HG03139 (cell line): ENCODE measurements at regions not wholly inside any gene's neighbourhood (a gene's known extent, or its start where the extent isn't known, plus 50 kb on each side); places are given as distances from the start of the nearest gene placed in this dataset.
"Not testable (repeated sequence)": the region's sequence is repeated elsewhere in the genome, so short reads cannot be mapped to it uniquely, and the experiment has no call there.

Experiments used
- ATAC-seq: cut with Tn5 transposase; IDR thresholded peaks from one replicate; pipeline ENCODE4 v1.9.1; 2021; ENCODE audit not compliant: unreplicated experiment

DNA sequence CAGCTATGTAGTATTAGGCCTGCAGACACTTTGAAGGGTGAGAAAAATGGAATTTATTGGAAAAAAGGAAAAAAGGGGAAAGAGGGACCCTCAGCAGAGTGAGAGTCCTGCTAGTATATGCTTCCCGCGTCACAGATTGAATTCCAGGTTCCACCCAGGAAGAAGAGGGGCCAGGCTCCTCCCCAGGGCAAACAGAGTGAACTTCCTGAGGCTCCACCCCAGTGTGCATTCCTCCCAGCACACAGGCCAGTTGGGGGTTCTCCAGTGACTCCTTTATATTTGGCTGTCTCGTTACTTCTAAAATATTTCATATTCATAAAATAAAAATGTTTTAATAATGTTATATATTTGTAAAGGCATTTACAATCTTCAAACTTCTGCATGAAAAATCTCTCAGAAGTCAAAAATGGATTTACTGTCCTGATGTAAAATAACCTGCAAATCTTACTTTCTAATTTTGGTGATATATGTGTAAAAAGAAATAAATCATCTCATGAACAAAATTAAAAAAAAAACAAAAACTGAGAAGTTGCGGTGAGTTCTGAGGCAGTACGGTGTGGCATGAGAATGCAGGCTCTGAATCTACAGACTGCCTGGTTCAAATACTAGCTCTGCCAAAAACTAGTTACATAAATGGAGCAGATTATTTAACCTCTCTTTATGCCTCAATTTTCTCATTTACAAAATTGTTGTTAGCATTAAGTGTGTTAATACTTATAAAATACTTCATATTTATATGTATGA, 175.8 kb upstream of the P2RY1 start:
- ATAC-seq: no peak

DNA sequence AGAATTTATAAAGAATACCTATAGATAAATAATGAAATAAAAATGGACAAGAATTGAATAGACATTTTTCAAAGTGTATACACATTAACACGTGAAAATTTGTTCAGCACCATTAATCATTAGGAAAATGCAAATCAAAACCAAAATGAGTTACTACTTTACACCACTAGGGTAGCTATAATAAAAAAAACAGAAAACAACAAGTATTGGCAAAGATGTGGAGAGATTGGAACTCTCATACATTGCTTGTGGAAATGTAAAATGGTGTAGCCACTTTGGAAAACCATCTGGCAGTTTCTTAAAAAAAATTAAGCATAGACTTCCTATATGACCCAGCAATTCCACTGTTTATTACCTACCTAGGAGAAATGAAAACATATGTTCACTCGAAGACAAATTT, 172.8 kb upstream of the P2RY1 start:
- no peak for ATAC-seq

DNA sequence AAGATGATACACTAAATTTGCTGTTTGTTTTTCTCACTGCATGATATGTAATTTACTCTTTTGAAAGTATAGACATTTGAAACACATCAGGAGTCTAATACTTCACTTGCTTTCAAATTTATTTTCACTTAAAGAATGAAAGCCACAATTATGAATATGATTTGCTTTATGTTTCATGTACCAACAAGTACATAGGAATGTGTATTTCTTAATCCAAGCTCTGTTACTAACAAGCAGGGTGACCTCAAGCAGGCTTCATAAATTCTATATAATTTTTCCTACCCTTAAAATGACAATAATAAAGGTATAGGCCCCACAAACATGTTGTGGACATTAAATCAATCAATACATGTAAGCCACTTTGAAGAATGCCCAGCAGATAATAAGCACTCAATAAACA, 170.2 kb upstream of the P2RY1 start:
- no peak for ATAC-seq

DNA sequence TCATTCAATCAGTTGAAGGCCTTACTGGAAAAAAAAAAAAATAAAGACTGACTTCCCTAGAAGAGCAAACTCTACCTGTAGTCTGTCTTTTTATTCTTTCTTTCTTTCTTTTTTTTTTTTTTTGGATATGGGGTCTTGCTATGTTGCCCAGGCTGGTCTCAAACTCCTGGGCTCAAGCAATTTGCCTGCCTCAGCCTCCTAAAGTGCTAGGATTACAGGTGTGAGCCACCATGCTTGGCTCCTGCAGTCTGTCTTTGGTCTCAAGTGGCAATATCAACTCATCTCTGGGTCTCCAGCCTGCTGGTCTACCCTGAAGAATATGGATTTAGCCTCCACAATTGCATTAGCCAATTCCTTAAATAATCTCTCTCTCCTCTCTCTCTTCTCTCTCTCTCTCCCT, 167.7 kb upstream of the P2RY1 start:
- no peak for ATAC-seq

DNA sequence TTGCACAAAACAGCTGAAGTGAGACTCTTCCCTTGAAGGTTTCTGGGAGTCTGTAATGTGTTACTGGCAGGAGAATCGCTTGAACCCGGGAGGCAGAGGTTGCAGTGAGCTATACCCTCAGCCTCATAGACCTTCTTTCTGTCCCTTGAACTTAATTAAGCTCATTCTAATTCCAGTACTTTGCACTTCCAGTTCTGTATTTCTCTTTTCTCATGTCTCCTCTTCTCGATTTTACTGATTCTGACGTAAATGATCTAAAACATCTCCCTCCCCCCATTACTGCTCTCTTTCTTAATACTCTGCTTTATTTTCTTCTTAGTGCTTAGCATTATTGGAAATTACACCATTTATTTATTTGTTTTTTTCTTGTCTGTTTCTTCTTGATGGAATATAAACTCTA, 165.4 kb upstream of the P2RY1 start:
- no peak for ATAC-seq

DNA sequence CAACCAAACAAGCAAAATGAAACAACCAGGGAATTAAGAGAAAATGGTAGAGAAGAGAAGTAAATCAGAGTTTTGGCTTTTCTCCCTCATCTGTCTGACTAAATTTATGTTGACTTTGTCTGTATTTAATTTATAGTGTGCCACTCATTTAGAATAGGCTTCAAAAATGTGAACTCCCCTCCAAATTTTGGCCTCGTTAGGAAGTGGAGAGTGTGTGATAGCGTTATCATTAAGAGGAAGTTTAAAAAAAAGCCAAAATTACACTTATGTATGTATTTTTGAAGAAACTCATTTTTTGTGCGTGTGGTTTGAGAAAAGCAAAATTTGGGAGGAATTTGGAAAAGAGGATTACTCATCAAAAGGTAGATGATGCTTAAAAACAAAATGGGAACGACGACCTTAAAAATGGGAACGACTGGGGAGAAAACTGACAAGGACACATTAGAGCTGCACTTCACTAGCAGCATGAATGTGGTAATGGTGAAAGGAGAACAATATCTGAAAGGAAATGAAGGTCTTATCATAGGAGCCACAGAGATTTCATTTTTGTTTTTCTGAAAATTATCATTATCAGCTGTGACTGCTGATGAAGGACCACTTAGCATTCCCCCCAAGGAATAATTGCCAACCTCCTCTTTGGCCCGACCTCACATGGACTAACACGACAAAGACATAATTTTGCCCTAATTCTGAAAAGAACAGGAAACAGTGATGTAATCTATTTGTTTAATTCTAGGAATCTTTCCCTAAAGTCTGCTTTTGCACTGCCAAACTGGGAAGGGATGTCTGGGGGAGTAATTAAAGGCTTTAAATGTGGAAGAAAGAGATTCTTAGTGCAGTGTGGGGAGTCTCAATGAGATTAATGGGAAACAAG, 163.2 kb upstream of the P2RY1 start:
- no peak for ATAC-seq

DNA sequence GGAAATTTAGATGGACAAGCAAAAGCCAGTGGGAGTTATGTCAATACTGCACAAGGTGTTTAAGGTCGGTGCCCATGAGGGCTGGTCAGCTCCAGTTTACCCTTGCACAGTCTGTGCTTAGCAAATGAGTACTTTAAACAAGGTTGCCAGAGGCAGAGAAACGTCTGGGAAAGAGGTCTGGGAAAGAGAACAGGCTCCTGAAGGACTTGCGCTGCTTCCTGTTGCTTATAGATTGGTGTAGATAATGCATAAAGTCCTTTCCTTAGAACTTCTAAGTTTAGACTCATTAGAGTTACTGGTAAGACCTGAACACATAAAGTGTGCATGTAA, 162.6 kb upstream of the P2RY1 start:
- ATAC-seq: no peak

DNA sequence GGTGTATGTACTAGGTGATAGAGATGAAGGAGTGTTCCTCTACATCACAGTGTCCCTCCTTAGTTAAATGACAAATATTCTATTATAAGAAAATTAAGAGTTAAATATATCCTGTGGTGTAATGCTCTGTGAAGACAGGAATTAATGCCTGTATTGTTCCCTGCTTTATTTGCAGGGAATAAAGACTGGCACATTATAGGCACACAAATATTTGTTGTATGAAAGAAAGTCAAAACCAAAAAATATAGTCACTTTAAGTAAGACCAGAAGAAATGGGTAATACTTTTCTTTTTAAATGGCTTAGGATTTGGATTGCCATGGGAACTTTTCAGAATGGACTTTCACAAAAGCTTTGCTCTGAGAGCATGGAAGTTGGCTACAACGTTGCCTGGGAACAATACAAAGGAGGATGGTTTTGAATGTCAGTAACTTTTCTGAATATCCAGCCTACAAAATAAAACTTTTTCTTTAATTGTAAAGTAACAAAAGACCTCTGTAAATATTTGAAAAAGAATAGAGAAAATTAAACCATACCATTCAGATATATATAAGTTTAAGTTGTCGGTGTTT, 158.0 kb upstream of the P2RY1 start:
- no peak for ATAC-seq

DNA sequence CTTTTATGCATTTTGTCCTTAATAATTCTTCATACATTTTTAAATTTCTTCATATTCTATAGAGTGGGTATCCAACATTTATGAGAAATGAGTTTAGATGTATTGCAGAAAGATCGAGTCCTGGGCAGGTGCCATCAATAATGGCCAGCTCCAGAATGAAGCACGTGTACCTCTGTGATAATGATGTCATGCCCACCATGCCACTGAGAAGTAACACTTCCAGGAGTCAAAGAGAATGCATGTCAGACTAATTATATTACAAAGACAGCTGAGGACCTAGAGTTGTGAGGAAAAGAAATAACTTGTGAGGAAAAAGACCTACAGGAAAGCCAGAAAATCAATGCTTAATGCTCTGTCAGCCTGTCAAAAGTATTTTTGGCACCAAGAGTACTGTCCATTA, 157.4 kb upstream of the P2RY1 start:
- no peak for ATAC-seq

DNA sequence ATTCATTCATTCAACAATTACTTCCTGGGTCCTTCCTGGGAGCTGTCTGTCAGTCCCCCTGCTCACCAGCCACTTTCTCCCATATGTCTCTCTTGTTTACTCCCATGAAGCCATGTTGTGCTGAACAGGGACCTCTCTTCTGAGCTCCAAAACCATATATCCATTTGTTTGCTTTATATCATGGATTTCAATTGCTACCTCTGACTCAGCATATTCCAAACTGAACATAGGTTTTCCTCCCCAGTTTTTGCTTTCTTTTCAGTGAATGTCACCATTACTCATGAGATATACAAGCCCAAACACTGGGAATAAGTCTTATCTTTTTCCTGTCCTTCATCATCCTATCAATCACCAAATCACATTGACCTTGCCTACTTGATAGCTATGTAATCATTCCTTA, 152.5 kb upstream of the P2RY1 start:
- ATAC-seq: no peak

DNA sequence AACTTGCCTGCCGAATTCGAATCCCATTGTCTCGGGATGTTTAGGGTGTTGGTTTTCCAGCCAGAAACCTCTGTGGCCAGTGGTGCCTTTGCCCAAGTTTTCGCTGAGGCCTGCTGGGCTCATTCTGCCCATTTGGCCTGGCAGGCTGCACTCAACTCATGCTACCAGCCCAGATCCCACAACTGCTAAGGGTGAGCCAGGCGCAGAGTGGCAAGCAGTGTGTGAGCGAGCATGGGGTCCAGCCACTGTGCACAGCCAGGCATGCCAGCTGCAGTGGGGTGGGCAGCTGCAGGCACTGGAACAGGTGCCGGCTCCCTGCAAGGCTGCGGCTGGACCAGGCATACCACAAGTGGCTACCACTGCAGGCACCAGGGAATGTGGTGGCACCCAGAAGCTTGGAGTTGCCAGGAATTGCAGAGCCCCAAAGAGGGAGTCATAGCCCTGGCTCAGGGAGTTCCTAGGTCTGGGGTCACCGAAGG, 151.4 kb upstream of the P2RY1 start:
- ATAC-seq: no peak

DNA sequence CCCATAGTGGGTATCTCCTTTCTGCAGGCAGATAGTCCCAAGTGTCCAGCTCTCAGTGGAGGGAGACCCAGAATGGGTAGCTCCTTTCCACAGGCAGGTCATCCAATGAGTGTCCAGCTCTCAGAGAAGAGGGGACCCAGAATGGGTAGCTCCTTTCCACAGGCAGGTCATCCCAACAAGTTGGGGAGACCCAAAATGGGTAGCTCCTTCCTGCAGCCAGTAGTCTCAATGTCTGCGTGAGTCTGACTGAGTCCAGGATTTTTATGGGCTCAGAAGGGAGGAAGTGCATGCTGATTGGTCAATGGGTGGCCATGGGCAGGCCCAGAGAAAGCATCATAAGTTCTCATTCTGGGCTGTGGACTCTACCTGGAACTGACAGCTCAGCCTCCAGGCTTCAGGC, 150.7 kb upstream of the P2RY1 start:
- no peak for ATAC-seq

DNA sequence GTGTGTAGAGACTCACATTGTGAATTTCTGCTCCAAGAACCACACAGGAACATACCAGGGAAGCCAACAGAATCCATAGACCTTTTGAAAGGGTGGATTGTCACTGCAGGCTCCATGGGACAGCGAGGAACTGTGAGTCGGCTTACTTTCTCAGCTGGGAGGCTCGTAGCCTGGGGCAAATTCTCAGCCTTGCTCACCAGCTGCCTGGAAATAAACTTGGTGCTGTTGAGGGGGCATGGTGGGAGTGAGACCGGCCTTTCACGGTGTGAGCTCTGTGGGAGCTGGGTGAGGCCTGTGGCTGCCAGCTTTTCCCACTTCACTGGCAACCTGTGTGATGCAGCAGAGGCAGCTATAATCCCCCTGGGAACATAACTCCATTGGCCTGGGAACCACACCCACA, 146.6 kb upstream of the P2RY1 start:
- no peak for ATAC-seq

DNA sequence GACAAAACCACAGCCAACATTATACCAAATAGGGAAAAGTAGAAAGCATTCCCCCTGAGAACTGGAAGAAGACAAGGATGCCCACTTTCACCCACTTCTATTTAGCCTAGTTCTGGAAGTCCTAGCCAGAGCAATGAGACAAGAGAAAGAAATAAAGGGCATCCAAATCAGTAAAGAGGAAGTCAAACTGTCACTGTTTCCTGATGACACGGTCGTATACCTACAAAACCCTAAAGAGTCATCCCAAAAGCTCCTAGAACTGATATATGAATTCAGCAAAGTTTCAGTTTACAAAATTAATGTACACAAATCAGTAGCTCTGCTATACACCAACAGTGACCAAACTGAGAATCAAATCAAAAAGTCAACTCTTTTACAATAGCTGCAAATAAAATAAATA, 142.6 kb upstream of the P2RY1 start:
- ATAC-seq: not testable (repeated sequence)

DNA sequence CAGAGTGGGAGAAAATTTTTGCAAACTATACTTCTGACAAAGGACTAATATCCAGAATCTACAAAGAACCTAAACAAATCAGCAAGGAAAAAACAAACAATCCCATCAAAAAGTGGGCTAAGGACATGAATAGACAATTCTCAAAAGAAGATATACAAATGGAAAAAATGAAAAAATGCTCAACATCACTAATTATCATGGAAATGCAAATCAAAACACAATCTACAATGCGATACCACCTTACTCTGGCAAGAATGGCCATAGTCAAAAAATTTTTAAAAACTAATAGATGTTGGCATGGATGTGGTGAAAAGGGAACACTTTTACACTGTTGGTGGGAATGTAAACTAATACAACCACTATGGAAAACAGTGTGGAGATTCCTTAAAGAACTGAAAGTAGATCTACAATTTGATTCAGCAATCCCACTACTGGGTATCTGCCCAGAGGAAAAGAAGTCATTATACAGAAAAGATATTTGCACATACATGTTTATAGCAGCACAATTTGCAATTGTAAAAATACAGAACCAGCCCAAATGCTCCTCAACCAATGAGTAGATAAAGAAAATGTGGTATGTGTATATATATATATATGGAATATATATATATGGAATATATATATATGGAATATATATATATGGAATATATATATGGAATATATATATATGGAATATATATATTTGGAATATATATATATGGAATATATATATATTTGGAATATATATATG, 141.2 kb upstream of the P2RY1 start:
- not testable (repeated sequence) for ATAC-seq

DNA sequence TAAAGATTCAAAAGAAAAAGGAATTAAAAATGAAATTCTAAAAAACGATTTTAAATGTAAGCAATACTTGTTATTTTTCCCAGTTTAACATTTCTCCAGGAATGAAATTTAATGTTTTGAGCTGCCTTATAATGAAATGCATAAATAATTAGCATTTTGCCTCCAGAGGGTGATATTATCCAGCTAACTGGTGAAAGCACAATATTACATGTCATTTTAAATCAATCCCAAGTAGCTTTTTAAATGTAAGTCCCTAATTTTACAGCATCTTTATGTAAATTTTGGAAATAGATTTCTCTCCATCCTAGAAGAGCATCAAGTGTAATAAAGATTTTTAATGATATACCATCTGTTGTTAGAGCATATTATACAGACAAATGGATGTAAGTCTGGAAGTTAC, 139.1 kb upstream of the P2RY1 start:
- no peak for ATAC-seq

DNA sequence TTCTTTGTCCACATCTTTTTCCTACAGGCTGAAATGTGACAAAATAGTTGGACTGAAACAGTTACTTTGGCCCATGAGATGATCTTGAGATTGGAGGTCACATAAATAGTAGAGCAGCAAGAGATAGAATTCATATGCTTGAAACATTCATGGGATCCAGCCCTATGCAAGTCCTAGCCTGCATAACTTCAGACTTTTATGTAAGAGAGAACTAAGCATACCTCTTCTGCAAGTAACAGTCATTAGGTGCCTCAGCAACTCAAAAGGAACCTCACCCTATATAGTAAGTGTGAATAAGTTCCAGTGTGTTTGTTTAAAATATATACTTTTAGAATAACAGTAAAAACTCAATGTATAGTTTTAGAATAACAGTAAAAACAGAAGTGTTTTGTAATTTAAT, 138.0 kb upstream of the P2RY1 start:
- no peak for ATAC-seq

DNA sequence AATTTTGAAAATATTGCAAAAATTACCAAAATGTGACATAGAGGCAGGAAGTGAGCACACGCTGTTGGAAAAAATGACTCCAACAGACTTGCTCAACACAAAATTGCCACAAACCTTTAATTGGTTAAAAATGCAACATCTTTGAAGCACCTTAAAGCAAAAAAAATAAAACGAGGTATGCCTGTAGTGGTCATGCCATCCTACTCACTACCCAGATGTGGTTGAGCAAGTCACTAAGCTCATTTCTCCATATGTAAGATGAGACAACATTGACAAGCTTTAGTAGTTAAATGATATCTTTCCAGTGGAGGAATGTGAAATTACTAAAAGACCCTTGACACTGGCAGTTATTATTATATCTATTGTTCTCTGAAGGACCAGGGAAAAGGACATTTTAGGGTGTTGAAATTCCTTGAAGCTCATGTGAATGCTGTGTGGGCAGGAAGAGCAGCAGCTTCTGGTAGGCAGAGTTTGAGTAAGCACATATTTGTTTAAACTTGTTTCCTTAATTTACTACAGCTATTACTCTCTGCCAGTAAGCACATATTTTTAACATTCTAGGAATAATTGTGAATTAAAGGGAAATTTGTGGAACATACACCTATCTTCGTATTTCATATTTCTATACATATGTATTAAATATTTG, 131.6 kb upstream of the P2RY1 start:
- no peak for ATAC-seq

DNA sequence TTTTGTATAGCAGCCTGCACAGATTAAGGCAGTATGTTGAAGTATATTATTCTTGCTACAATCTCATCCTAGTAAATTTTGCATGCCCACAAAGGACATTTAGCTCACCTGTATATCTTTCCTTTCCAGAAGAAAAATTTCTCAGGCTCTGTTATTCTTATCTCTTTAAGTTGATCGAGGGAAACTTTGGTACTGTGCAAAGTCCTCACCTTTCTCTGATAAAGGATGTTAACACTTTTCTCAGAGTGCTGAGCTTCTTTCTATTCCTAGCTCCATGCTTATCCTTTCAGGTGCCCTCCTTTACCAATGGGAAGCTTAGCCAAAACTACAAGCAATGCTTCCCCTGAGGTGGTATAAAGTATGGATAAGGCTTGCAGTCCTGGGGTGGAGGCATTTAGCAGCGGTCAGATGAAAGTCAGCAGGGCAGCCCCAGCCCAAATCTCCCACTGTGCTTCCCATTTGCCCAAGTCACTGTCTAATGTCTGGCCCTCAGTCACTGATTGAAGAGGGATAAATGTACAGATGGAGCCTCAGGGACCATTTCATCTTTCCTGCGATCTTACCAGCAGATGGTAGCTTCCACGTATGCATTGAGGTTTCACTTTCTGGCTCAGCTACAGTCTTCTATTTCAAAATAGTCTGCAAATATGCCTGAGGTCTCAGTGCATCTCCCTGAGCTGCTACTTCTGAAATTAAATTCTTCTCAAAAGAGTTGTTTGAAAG, 127.8 kb upstream of the P2RY1 start:
- no peak for ATAC-seq

DNA sequence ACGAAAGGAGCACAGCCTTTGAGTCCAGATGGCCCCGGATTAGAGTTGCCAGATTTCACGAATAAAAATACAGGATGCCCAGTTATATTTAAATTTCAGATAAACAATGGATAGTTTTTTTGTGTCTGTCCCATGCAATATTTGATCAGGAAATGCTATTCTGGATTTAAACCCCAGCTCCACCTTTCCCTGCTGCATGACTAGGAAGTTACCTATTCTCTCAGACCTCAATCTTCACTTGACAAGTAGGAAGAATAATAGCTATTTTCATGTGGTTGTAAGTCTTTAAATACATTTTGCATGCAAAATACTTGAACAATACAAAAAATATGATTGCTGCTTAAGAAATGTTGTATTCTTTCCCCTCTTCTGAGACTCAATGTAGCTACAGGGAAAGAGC, 125.3 kb upstream of the P2RY1 start:
- ATAC-seq: no peak
